K562 (cell line): ENCODE measurements at regions not wholly inside any gene's neighbourhood (a gene's known extent, or its start where the extent isn't known, plus 50 kb on each side); places are given as distances from the start of the nearest gene placed in this dataset.

Source experiments
- ATAC-seq: fragments of 200-7000 bp; cut with Tn5 transposase; 3 replicates; pipeline ENCODE4 v1.9.1; 2020; ENCODE audit warnings: moderate library complexity
- BruUV-seq: library from RNA; stranded (reverse); fragments of 400-500 nt; replicated peaks from 2 replicates; lab custom pipeline; 2021; lab: Mats Ljungman, UMichigan
- CTCF ChIA-PET: fragments of 300-600 bp; formaldehyde crosslinking; extraction: SDS; loops from one replicate; lab custom pipeline; 2021; ENCODE audit warnings: low intra/inter-chr PET ratio; lab: Yijun Ruan, JAX
- POLR2A ChIA-PET: fragments of 300-600, 350-650 bp; sonication (Branson Sonifier 250); formaldehyde crosslinking; extraction: SDS; loops from one replicate; lab custom pipeline; 2021; ENCODE audit warnings: antibody characterized with exemption, inconsistent platforms; lab: Yijun Ruan, JAX
- DNase-seq, 4 experiments: peaks; one replicate each; pipeline versions ENCODE4 v3.0.0 to v3.0.0-alpha.2; 2011 to 2018; ENCODE audit warnings: low spot score in 3 of 4, mixed read lengths in 3 of 4; ENCODE audit errors: extremely low read depth in 1 of 4
- FAIRE-seq: peaks from 2 replicates; lab custom pipeline; 2011; peaks lifted over from hg19 to GRCh38; lab: Jason Lieb, UNC
- H2AFZ ChIP-seq: 2 replicates; pipeline ENCODE4 v1.6.0; 2011; ENCODE audit warnings: low read depth, low read length, control low read depth, inconsistent platforms
- H3K27ac ChIP-seq: fragments of 200-600 bp; 3 replicates; pipeline ENCODE4 v1.8.0; 2011; ENCODE audit warnings: low read depth, mild to moderate bottlenecking, control low read depth, inconsistent platforms, low read length, moderate library complexity, mixed read lengths; ENCODE audit errors: extremely low read depth
- H3K27me3 ChIP-seq, 2 experiments: fragments of 300-600 bp in 1 of 2; 2 replicates in 1 of 2; 3 replicates in 1 of 2; pipeline versions ENCODE4 v1.6.0 to v1.8.0; 2011; ENCODE audit warnings: inconsistent platforms in 2 of 2, low read length in 2 of 2, mild to moderate bottlenecking in 1 of 2, mixed read lengths in 1 of 2, moderate library complexity in 1 of 2; ENCODE audit not compliant: control insufficient read depth in 2 of 2, insufficient read depth in 2 of 2
- H3K36me3 ChIP-seq: fragments of 300-600 bp; 3 replicates; pipeline ENCODE4 v1.8.0; 2011; ENCODE audit warnings: mild to moderate bottlenecking, low read length, inconsistent platforms; ENCODE audit not compliant: control insufficient read depth, insufficient read depth
- H3K4me1 ChIP-seq, 2 experiments: fragments of 200-600 bp in 1 of 2; replicated peaks in 1 of 2; 2 replicates in 1 of 2; 3 replicates in 1 of 2; pipeline versions ENCODE4 v1.5.1 to v1.8.0; 2011; ENCODE audit warnings: inconsistent platforms in 2 of 2, low read length in 2 of 2, mild to moderate bottlenecking in 1 of 2, mixed read lengths in 1 of 2, moderate library complexity in 1 of 2; ENCODE audit not compliant: control insufficient read depth in 2 of 2, insufficient read depth in 2 of 2
- H3K4me2 ChIP-seq: 2 replicates; pipeline ENCODE4 v1.6.1; 2011; ENCODE audit warnings: low read length, control low read depth, inconsistent platforms, mixed read lengths; ENCODE audit not compliant: insufficient read depth
- H3K4me3 ChIP-seq: fragments of 200-600 bp; sonication (generic), shearing (Covaris generic); 2 replicates; pipeline ENCODE4 v1.5.1; 2016; ENCODE audit warnings: control low read depth, inconsistent platforms
- H3K79me2 ChIP-seq: fragments of 200-600 bp; 3 replicates; pipeline ENCODE4 v1.8.0; 2011; ENCODE audit warnings: low read length, inconsistent platforms; ENCODE audit not compliant: control insufficient read depth, insufficient read depth
- H3K9ac ChIP-seq, 2 experiments: 2 replicates each; pipeline versions ENCODE4 v1.6.0 to v1.6.1; 2011; ENCODE audit warnings: low read depth in 2 of 2, low read length in 2 of 2, control low read depth in 1 of 2, inconsistent platforms in 1 of 2, mild to moderate bottlenecking in 1 of 2, mixed read lengths in 1 of 2; ENCODE audit not compliant: insufficient read depth in 1 of 2
- H3K9me1 ChIP-seq: one replicate; pipeline ENCODE4 v1.6.0; 2011; ENCODE audit warnings: inconsistent platforms, mild to moderate bottlenecking, low read length, moderate library complexity; ENCODE audit not compliant: control insufficient read depth, insufficient read depth
- H3K9me3 ChIP-seq: replicated peaks from 2 replicates; pipeline ENCODE4 v1.5.1; 2011; ENCODE audit warnings: low read depth, low read length, inconsistent platforms; ENCODE audit not compliant: control insufficient read depth, insufficient read depth
- H4K20me1 ChIP-seq: replicated peaks from 2 replicates; pipeline ENCODE4 v1.6.1; 2011; ENCODE audit warnings: low read length, inconsistent platforms, mixed read lengths; ENCODE audit not compliant: control insufficient read depth, insufficient read depth
- ARID1B ChIP-seq: fragments of 450-650 bp; IDR thresholded peaks from 2 replicates; pipeline ENCODE4 v1.6.1; 2016; ENCODE audit warnings: antibody characterized with exemption, mild to moderate bottlenecking, inconsistent platforms
- HIVEP1 ChIP-seq: fragments of 250-450 bp; sonication (Bioruptor Pico); IDR thresholded peaks from 2 replicates; pipeline ENCODE4 v1.4.0; 2020; ENCODE audit warnings: mild to moderate bottlenecking
- NCOA1 ChIP-seq: fragments of 450-650 bp; IDR thresholded peaks from 2 replicates; pipeline ENCODE4 v1.6.1; 2016; ENCODE audit warnings: low read depth
- NONO ChIP-seq, 2 experiments: fragments of 200-400 bp in 1 of 2; fragments of 450-650 bp in 1 of 2; formaldehyde crosslinking in 1 of 2; IDR thresholded peaks; 2 replicates each; pipeline ENCODE4 v1.6.1; 2017; ENCODE audit warnings: low read depth in 2 of 2, mild to moderate bottlenecking in 2 of 2, moderate library complexity in 2 of 2, low read length in 1 of 2
- PCBP1 ChIP-seq: fragments of 200-400 bp; formaldehyde crosslinking; IDR thresholded peaks from 2 replicates; pipeline ENCODE4 v1.6.1; 2018; ENCODE audit warnings: mild to moderate bottlenecking, low read depth, low read length; ENCODE audit not compliant: poor library complexity, severe bottlenecking
- POLR2B ChIP-seq: fragments of 450-650 bp; IDR thresholded peaks from 2 replicates; pipeline ENCODE4 v1.6.1; 2018; ENCODE audit warnings: low read depth; ENCODE audit not compliant: partially characterized antibody
- RERE ChIP-seq: sonication (generic); formaldehyde crosslinking; IDR thresholded peaks from 2 replicates; pipeline ENCODE4 v1.8.0; 2023; ENCODE audit warnings: missing genetic modification reagents, mild to moderate bottlenecking, borderline replicate concordance
- ZNF274 ChIP-seq: IDR thresholded peaks from 2 replicates; pipeline ENCODE4 v1.6.1; 2011; ENCODE audit warnings: low read depth, mild to moderate bottlenecking, low read length, moderate library complexity, borderline replicate concordance
- ZNF280B ChIP-seq: fragments of 250-450 bp; sonication (Bioruptor Pico); IDR thresholded peaks from 2 replicates; pipeline ENCODE4 v1.5.1; 2021; ENCODE audit warnings: mild to moderate bottlenecking
- ZNF57 ChIP-seq: fragments of 450-650 bp; formaldehyde crosslinking; IDR thresholded peaks from 2 replicates; pipeline ENCODE4 v1.4.0; 2020; ENCODE audit warnings: mild to moderate bottlenecking, moderate library complexity
- WGBS: fragments of 100-300 bp; shearing (Covaris generic); methylation state at CpG from one replicate; pipeline ENCODE4 v1.1.6; 2016; ENCODE audit warnings: low coverage, mixed read lengths; ENCODE audit not compliant: insufficient coverage; ENCODE audit errors: missing lambda C conversion rate; 5-methylcytosine and 5-hydroxymethylcytosine counted together
- in situ Hi-C: fragments of 300-500 bp; cut with MboI; formaldehyde crosslinking; loops from 4 replicates; pipeline ENCODE4 v1.15.0; 2018; ENCODE audit warnings: inconsistent platforms, mixed read lengths
- intact Hi-C: fragments of 100-400 bp; cut with micrococcal nuclease; formaldehyde crosslinking; loops from 2 replicates; pipeline ENCODE4 v1.14.2; 2022

GRCh38 chr5:57720656-57721055, 238.0 kb upstream of the ACTBL2 start:
- no peak overlapping the region for H2AFZ ChIP-seq
- intact Hi-C loops = no loop called here
- H3K4me1 ChIP-seq = no peaks in the 10 kb centered on the region
- no peak for TF ChIP-seq ZNF57
- no peak overlapping the region for H3K27ac ChIP-seq
- BruUV-seq = no TSS peak
- no peak overlapping the region for H3K9ac ChIP-seq
- no peak overlapping the region for H3K4me3 ChIP-seq
- no peaks in the 10 kb centered on the region for H4K20me1 ChIP-seq
- H3K36me3 ChIP-seq = no peaks in the 10 kb centered on the region
- FAIRE-seq (no peak), ATAC-seq (no peak), DNase-seq (no peak)
- H3K79me2 ChIP-seq = no peaks in the 10 kb centered on the region
- in situ Hi-C loops = no loop called here
- WGBS = 0% methylated on average over 4 of the region's 4 CpGs
- H3K9me1 ChIP-seq = no peaks in the 10 kb centered on the region
- no peaks in the 10 kb centered on the region for H3K9me3 ChIP-seq
- POLR2A ChIA-PET = interaction anchor here (1.4 kb wide), 1 partner anchor 8 kb away, joined by 6 read pairs; no protein-coding TSS in a partner anchor
- 0 out of 5 replicates have a peak, but pooled peaks cover 0 to 4% of the 10 kb centered on the region in 2 experiments for H3K27me3 ChIP-seq
- no peak overlapping the region for H3K4me2 ChIP-seq
- CTCF ChIA-PET = no interaction called here

GRCh38 chr5:57719216-57719615, 236.6 kb upstream of the ACTBL2 start:
- H3K27me3 ChIP-seq = no peaks in the 10 kb centered on the region
- no peak overlapping the region for H2AFZ ChIP-seq
- ATAC-seq = no peak
- no peak for TF ChIP-seq ZNF280B
- TF ChIP-seq ARID1B = no peak
- TF ChIP-seq PCBP1 = no peak
- TF ChIP-seq POLR2B = no peak
- no peak for TF ChIP-seq NCOA1
- TF ChIP-seq NONO (IDR thresholded peaks at IDR 0.05; ENCODE audit: low read depth in 2 of 2, low read length in 1 of 2) = no peak
- no peak for TF ChIP-seq ZNF274
- no peak for TF ChIP-seq HIVEP1 (CRISPR knock-in tag)
- TF ChIP-seq RERE = no peak

More at GRCh38 chr5:57719216-57719615, 236.6 kb upstream of the ACTBL2 start:
- Histone ChIP-seq H3K36me3 (no peaks in the 10 kb centered on the region), H3K9me3 (no peaks in the 10 kb centered on the region), H3K4me1 (no peaks in the 10 kb centered on the region), H3K27ac (no peak overlapping the region), H3K79me2 (no peaks in the 10 kb centered on the region), H3K4me2 (no peak overlapping the region), H4K20me1 (no peaks in the 10 kb centered on the region), H3K9me1 (no peaks in the 10 kb centered on the region), H3K9ac (no peak overlapping the region), H3K4me3 (no peak overlapping the region)
- 0% methylated on average over 1 of the region's 1 CpG for WGBS
- in situ Hi-C loops (no loop called here), intact Hi-C loops (no loop called here)
- CTCF ChIA-PET = no interaction called here
- POLR2A ChIA-PET = no interaction called here
- FAIRE-seq (no peak), DNase-seq (no peak)
- no TSS peak for BruUV-seq
